GM19035 (cell line): ENCODE measurements at regions not wholly inside any gene's neighbourhood (a gene's known extent, or its start where the extent isn't known, plus 50 kb on each side); places are given as distances from the start of the nearest gene placed in this dataset.
"Not testable (repeated sequence)": the region's sequence is repeated elsewhere in the genome, so short reads cannot be mapped to it uniquely, and the experiment has no call there.

ENCODE experiments used
- ATAC-seq: cut with Tn5 transposase; IDR thresholded peaks from one replicate; pipeline ENCODE4 v1.9.1; 2021; ENCODE audit not compliant: unreplicated experiment

GRCh38 chr4:54571293-54572151, 86.2 kb upstream of the KIT start:
- ATAC-seq, result no peak

DNA sequence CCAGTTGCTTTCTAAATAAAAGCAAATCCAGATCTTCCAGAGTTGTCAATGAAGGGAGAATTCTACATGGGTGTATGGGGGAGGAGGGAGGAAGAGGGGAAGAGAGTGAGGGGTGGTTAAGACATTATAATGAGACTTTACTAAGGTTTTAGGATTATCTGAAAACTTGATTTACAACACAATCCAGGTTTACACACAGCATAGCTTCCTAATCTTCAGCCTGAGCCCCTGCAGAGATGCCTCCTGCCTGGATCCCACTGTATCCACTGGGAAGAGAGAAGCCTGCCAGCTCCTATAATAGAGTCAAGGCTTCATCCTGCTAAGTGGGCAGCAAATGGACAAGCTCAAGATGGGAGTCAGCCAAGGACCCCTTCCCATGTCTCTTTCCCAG, 85.6 kb upstream of the KIT start:
- no peak for ATAC-seq

- no peak for ATAC-seq
Measured at GRCh38 chr4:54574500-54574899, 83.3 kb upstream of the KIT start.

DNA sequence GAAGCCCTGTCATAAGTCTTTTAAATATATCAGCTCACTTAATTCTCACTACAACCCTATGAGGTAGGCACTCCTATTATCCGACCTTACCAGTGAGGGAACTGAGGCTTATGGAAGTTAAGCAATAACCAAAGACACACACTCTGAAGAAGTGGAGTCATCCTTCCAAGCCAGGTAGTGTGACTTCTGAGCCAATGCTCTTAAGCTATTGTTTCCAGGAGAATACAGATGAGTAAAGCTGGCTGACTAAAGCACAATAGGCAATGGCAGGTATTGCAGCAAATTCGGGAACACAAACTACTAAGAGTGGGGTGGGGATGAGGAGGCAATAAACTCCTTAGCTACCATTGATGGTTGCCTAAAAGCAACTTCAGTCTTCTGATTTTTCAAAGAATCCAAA, 81.8 kb upstream of the KIT start:
- ATAC-seq, result no peak

DNA sequence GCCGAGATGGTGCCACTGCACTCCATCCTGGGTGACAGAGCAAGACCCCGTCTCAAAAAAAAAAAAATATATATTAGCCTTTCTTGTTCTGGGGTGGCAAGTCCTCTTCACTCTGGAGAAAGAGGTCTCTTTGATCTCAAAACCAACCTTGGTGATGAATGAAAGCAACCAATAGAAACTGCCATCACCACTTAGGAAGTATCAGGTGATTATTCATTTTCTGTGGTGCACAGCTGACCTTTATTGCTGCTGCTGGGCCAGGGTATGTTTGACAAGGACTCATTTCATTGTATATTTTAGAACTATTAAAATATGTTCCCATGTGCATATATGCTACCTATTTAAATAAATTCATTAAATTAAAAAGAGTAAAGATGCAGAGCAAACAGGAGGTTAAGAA, 76.0 kb upstream of the KIT start:
- no peak for ATAC-seq

- no peak for ATAC-seq
Measured at GRCh38 chr4:54585321-54586000, 72.3 kb upstream of the KIT start.

GRCh38 chr4:54586320-54586955, 71.3 kb upstream of the KIT start:
- ATAC-seq, result no peak

DNA sequence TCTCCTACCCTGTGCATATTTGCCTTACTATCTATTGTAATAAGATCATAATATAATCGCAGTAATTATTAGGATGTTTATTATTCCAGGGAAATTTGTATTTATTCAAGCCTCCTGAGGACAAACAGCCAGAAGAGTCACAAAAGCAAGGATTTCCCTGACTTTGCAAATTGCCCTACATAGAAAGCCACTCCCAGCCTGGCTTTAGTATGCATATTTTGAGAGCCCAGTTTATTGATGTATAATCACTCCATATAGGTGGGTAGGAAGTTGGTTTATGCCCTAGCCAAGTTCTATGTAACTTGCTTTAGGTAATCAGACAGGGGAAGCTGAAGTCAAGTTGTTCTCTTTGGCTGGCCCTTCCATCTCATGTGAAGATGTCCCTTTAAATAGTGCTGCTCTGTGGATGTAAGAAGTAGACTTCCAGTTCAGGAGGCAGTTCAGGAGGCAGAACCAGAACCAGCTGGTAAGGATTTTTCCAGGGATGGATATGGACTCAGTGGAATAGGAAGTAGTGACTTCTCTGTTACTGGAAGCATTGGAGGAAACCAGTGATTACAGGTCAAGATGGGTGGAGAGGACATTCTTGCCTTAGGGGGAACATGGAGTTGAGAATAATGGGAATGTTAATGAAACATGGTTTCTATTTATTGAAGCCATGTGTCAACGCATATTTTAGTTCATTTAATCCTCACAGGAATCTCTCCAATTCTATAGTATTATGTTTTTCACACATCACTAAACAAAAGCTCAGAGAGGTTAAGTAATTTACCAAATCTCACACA, 70.5 kb upstream of the KIT start:
- no peak for ATAC-seq

DNA sequence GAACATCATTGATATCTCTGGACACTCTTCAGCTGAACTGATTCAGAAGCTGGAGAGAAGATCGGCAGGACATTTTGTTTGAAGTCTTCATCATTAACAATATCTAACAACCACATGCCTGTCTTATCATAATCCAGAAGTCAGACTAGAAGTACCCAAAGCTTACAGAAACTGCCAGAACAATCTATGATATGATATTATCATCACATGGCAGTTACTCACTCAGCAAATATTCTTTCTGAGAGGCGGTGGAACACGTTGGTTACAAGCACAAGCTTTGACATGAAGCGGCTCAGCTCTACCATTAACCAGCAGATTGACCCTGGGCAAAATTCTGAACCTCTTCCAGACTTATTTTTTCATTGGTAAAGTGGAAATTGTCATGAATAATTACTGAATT, 69.4 kb upstream of the KIT start:
- no peak for ATAC-seq

- no peak for ATAC-seq
Measured at GRCh38 chr4:54589586-54589985, 68.2 kb upstream of the KIT start.

DNA sequence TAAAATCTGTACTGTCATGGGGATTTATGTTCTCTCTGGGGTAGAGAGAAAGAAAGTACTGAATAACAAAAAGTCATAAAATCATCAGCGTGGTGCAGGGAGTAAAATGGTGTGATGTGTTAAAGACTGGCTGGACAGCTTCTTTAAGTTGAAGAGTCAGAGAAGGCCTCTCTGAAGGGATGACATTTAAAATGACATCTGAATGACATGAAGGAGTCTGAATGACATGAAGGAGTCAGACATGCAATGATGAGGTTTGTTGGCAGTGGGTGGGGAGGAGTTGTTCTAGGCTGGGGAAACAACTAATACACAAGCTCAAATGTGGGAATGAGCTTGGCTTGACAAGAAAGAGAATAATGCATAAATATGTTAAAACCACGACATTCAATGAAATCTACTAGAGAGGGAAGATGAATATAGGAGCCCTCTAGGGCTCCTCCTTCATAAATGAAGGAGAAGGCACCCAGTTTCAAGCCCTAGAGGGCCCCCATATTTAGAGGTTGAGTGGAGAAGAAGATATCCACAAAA, 63.9 kb upstream of the KIT start:
- ATAC-seq, result no peak

GRCh38 chr4:54596201-54596600, 61.6 kb upstream of the KIT start:
- no peak for ATAC-seq

DNA sequence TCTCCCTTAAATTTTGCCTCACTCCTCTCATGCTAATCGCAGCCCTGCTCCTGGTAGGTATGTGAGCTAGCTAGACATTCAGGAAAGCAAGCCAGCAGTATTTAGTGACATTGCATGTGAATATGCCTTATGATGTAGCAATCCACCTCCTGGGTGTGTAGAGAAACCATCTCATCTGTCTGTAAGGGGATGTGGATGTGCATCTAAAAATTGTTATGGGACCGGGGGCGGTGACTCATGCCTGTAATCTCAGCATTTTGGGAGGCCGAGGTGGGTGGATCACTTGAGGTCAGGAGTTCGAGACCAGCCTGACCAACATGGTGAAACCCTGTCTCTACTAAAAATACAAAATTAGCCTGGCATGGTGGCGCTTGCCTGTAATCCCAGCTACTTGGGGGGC, 60.1 kb upstream of the KIT start:
- ATAC-seq, result not testable (repeated sequence)

GRCh38 chr4:54602175-54602574, 55.6 kb upstream of the KIT start:
- ATAC-seq, result not testable (repeated sequence)

- ATAC-seq, result no peak
Measured at GRCh38 chr4:54607067-54607466, 50.7 kb upstream of the KIT start.

- ATAC-seq, result no peak
Measured at GRCh38 chr4:54607521-54607920, 50.2 kb upstream of the KIT start.
